DMS114 treated with DMSO at 0.1 percent for 48 hours (cell line): ENCODE measurements at regions not wholly inside any gene's neighbourhood (a gene's known extent, or its start where the extent isn't known, plus 50 kb on each side); places are given as distances from the start of the nearest gene placed in this dataset.

Experiments used
- DNase-seq: peaks from one replicate; lab custom pipeline; 2025; ENCODE audit not compliant: unreplicated experiment; lab: John Stamatoyannopoulos, UW

DNA sequence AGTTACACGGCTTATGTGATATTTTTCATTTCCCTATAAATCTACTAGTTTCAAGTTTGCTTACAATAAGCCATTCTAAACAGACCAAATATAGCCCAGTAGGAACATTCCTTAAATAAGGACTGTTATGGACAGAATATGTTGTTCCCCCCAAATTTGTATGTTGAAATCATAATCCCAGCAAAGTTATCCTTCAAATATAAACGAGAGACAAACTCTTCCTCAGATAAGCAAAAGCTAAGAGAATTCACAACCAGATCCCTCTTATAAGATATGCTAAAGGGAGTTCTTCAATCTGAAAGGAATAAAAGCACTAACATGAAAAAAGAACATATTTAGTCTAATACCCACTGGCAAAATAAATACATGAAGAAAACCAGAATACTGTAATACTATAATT is 795.5 kb upstream of the GJE1 start:
- DNase-seq: no peak

DNA sequence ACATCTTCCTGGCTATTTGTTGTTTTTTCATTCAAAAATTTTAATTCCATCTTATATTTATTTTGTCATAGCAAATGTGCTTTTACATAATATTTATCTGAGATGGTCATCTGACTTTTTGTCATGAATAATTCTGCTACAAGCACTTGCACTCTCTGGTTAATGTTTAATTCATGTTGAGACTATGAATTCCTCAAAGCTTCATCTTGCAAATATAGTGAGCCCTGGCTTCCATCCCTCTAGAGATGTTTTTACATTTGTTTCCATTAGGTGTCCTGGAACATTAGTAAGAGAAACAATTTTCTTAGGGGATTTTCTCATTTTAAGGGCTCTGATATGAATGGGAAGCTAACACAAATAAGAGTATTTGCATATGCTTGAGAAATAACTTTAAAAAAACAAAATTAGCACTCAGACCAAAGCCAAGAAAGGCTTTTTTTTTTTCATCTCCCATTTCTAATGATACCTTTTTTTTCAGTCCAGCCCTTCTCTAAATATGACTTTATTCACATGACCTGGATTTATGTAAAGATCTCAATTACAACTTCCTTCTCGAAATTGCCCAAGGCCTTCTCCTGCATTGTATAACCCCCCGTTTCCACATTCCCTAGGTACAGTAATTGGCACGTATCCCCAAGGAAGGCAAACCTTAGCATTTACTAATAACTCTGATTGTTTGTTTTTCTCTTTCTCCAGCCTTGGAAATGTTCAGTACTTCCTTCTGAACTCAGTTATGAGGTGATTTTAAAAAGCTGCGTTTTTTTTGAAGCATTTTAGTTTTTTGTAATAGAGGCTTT is 797.0 kb upstream of the GJE1 start:
- no peak for DNase-seq

- DNase-seq: no peak
These were observed 805.8 kb upstream of the GJE1 start for GRCh38 chr6:141326925-141327324.

DNA sequence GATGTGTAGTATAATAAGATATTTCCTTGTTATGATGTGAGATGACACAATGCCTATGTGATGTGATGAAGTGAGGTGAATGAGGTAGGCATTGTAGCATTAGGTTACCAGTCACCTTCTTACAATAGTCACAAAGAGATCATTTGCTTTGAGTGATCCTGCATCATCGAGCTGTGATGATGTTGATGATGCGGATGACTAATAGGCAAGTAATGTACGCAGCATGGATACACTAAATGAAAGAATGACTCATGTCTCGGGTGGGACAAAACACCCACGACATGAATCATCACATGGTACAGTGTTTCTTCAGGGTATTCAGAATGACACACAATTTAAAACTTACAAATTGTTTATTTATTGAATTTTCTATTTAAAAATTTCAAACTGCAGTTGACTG is 806.3 kb upstream of the GJE1 start:
- no peak for DNase-seq

DNA sequence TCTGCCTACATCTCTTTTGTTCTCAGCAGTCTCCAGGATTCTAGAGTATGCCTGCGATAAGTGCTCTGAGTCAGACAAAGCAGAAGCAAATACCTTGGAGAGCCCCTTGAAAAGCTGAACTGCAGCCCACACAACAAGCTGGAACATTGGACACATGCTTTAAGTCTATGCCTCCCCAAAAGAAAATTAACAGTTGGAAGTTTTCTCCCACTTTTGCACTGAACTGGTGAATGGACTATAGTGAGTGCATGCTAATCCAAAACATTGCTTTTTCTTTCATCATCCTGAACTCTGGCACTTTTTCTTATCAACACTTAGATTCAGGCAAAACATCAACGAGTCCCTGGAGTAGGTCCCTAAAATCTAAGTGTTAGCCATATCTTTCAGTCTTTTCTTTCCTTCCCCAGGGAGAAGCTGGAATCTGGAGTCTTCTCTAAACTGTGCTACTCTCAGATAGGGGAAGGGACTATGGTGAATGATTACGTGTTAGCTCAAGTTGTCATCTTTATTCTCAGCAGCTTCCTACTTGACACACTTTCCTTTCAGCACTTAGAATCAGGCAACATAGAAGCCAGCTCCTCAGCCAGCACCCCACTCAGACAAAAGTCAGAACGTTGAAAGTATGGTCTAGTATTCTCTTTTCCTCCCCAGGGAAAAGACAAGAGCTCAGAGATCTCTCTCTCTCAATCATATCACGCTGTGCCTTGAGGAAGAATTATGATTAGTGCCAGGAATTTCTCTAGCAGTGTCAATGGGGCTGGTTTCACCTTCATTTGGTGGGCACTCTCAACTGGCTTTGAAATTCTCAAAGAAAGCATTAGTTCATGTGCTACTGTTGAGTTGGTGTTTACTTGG is 811.0 kb upstream of the GJE1 start:
- peak; percentile 74 for DNase-seq

- DNase-seq: no peak
These were observed 816.5 kb upstream of the GJE1 start for GRCh38 chr6:141316236-141316635.

DNA sequence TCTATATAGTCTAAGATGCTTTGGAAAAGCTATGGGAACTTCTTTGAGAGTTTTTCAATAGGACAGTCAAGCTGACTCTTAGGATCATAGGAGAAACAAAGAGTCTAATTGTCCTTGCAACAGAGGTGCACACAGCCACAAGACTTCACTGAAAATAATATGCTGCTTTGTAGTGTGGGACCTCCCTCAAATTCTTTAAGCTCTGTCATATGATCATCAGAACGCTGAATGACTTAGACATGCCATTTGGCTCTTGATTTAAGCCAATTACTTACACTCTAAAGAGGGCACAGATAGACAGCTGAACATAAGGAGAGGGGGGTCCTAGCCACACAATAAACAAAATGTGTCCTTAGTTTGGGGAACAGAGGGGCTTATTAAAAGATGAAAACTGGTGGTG is 818.7 kb upstream of the GJE1 start:
- DNase-seq: no peak

GRCh38 chr6:141309295-141309694 is 823.4 kb upstream of the GJE1 start:
- DNase-seq: no peak

DNA sequence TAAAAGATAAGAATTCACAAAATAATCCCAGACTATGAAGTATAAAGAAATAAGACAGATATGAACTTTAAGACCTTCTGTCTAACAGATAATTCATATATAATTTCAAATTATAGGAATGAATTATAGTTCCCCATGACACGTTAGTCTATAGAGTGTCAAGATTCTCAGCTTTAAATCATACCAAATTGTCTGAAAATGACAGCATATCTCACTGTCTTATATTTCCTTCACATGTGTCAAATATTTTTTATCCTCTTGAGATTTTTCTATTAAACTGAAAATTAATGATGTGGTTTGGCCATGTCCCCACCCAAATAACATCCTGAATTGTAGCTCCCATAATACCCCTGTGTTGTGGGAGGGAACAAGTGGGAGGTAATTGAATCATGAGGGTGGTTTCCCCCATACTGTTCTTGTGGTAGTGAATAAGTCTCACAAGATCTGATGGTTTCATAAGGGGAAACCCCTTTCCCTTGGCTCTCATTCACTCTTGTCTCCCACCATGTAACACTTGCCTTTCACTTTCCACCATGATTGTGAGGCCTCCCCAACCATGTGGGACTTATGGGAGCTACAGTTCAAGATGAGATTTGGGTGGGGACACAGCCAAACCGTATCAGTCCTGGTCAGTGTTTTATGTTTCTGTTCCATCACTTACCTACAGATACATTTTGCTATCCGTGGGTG is 825.3 kb upstream of the GJE1 start:
- no peak for DNase-seq

DNA sequence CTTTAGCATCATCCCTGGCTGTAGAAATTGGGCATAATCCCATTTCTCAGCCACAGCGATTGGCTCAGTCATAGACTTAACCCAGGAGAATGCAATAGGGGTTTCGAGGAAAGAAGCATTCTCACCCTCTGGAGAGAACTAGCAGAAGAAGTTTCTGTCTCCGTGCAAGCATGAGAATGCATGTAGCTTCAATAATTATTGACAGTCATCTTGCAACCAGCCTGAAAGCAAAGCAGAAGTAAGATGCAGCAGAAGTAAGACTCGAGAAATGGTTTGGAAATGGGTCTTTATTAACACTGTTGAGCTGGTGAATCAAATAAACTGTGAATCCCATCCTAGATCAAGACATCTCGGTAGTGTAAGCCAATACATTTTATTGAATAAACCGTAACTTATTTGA is 828.8 kb upstream of the GJE1 start:
- no peak for DNase-seq

DNA sequence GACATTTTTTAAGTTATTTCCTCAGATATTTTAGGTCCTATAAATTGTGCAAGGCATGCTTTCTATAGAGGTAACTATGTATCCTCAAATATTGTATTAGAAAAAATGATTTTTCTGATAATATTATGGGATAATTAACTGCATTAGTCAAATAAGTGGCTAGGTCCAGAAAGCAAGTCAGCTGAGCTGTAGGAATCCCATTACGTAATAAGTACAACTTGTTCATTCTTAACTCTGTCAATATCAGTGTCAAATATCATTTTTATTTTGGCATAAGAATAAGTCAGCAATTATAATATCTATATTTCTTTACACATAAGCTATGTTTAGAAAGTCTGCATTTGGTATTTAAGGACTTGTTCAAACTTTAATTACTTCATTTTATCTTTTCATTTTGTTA is 830.9 kb upstream of the GJE1 start:
- DNase-seq: no peak

DNA sequence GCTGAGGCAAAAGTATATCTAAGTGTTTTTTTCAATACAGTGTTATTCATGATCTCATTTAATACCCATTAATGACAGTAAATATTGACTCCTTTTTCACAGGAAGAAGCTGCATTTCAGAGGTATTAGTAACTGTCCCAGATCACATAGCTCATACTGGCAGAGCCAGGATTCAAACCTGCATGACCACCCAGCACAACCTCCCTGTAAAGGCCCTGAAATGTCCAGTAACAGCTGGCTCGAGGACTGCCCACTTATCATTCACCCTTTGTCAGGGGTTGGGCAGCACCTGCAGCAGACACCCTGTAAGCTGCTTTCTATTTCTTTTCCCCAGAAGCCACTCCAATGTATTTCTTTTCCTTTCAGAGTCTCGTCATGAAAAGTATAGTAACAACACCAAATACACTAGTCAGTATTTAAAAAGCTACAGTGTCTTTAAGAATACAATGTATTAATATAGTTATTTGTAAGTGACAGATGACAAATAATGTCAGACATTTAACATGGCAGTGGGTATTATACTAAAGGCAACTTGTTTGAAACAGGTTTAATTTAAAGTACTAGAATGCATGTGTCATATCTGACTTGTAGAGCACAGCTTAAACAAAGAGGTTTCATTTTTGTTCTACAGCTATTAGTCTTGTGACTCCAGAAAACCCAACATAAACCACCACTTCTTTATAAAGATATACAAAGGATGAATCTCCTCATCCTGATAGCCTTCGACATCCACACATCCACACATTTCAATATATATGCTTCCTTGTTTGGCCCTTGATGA is 841.6 kb upstream of the GJE1 start:
- DNase-seq: no peak

DNA sequence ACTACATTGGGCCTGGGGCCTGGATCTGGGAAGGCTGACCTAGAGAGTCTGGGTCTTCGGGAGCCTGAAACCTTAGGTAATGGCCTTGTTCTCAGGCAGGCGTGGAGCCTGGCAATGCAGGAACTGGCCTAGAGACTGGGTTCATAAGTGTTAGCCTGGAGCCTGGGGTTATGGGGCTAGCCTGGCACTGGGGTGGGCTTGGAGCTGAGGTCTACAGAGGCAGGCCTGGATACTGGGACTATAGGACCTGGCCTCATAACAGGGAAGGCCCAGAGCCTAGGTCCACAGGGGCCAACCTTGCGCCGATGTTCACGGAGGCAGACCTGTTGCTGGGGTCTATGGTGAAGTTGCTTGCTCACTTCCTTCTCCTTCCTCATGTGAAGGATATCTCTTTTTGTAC is 843.8 kb upstream of the GJE1 start:
- DNase-seq: no peak

DNA sequence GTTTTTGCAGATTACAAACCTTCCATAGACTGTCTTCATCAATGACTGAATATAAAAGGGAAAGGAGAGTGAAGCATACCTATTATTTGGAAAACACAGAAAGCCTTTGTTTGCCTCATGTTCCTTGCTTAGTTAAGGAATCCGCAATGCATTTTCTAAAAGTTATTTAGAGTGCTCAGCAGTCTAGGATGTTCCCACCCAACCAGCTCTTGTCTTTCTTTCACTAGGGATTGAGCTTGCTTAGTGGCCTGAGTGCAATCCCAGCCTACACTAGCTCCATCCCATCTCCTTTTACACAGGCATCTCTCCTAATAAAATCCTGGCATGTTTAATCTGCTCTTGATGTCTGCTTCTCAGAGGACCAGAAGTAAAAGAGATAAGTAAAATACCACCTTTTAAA is 850.5 kb upstream of the GJE1 start:
- DNase-seq: peak; percentile 40

DNA sequence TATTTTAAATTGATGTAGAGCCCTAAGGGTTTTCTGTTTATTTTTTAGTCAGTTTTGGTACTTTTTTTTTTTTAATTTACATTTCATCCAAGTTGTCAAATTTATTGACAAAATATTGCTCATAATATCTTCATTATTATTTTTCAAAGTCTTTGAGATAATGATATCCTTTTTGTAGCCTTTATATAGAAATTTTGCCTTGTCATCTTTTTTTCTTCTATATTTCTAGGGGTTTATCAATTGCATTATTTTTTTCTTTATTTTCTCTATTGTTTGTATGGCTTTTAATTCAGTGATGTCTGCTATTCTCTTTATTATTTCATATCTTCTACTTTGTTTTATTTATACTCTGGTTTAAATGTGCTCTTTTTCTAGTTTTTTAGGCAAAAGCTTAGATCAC is 863.0 kb upstream of the GJE1 start:
- no peak for DNase-seq

DNA sequence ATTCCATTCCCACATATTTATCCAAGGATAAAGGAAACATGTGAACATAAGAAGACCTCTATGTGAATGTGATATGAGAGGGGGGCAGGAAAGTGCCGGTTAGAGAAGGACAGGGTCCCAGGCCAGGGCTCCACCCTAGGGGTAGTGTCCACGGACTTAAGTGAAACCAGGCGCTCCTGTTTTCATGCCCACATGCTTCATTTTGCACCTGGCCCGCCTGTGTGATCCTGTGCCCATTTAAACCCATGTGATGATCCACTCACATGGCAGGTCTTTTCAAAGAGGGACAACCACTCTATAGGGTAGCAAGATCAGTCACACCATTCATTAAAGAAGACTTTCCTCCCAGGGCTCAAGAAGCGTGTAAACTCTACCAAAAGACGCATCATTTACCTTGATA is 865.3 kb upstream of the GJE1 start:
- DNase-seq: peak; percentile 97

DNA sequence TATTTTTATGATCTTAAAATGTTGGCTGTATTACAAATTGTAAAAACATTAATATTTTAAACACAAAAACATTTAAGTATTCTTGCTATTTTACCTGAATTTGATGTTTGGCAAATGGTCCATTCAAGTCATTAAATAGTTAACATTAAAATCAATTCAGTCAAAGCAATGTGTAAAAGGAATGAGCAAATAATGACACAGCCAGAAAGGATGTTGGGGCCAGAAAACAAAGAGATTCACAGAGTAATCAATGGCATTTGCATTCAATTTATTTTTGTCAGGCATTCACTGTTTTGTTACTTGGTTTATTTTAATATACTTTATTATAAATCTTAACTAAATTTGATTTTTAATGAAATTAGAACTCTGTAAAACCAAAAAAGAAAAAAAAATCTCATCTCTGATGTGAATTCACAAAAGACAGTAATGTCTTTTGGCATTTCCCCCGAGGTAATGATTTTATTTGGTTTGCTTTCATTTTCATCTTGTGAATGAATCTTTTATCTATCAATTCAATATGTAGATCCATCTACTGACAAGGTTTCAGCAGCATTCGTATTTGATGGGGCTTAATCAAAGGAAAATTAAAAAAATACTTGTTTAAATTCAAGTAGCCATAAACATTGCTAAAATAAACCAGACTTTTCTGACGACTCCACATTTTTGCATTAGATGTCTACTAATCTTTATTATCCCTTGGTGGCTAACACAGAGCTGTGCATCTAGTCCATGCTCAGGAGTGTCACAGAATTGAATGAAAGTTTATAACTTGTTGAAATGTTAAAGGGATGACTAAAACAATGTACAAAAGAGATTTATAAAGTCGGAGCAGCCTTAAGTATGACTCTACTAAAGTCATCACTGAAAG is 866.7 kb upstream of the GJE1 start:
- DNase-seq: peak; percentile 87

DNA sequence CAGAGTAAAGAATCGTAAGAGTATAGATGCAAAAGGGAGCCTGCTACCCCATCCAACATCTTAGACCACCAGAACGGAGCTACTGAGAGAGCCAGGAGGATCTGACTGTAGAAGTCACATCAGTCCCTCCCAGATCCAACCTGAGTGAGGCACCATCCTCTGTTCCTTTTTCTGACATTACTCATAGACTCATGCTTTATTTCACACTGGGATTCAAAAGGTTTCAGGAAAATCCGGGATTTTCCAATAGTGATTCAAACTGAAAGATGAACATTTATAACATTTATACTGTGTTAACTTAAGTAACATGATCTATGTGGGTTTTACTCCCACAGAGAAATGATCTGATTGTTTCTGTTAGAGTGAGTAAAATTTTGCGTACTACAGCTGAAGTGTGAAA is 868.6 kb upstream of the GJE1 start:
- peak; percentile 64 for DNase-seq

DNA sequence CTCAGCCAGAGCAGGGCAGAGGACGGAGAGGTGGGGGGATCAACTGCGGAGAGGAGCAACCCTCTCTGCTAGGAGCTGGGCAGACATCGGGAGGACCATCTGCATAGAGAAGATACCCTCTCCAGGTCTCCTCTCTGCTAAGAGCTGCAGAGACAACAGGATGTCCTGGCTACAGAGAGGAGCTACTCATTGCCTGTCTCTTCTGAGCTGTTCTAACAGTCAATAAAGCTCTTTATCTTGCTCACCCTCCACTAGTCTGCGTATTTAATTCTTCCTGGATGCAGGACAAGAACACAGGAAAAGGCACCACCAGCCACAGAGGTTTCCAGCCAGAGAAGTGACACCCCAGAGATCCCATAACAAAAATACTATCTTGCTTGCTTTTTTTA is 871.1 kb upstream of the GJE1 start:
- no peak for DNase-seq

DNA sequence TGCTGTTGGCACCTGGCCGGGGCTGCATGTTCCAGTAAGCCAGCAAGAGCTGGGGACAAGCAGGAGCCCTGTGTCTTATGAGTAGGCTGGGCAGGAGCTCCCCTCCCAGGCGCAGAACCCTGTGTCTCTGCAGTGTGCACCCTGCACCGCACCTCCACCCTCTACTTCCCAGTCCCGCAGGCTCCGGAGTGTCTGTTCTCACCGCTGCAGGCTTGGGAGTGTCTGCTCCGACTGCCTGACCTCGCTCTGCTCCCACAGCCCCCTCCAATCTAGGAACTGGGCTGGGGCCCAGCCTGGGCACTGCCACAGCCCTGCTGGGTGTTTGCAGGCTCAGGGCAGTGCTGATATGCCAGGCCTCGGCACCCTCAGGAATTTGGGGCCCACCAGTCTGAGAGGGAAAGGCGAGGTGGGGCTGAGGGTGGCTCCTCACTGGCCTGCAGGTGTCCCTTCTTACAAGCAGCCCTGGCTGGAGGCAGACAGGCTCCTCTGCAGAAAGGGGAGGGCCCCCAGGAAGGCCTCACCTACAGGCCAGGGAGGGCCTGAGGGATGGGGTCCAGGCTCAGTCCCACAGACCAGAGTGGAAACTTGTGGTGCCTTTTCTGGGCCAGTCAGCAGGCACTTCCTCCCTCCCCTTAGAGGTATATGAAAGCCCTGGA is 871.6 kb upstream of the GJE1 start:
- no peak for DNase-seq
